HepG2 (cell line): ENCODE measurements at regions not wholly inside any gene's neighbourhood (a gene's known extent, or its start where the extent isn't known, plus 50 kb on each side); places are given as distances from the start of the nearest gene placed in this dataset.

Experiments
- ATAC-seq: fragments of 200-7000 bp; cut with Tn5 transposase; 3 replicates; pipeline ENCODE4 v1.9.1; 2020; ENCODE audit warnings: mild to moderate bottlenecking, moderate library complexity
- BruUV-seq: library from RNA; stranded (reverse); fragments of 400-500 nt; replicated peaks from 2 replicates; lab custom pipeline; 2021; lab: Mats Ljungman, UMichigan
- CTCF ChIA-PET: fragments of 300-600 bp; formaldehyde crosslinking; extraction: SDS; loops from one replicate; lab custom pipeline; 2021; ENCODE audit warnings: low total read pairs, inconsistent platforms, low intra/inter-chr PET ratio; lab: Yijun Ruan, JAX
- POLR2A ChIA-PET: fragments of 350-600 bp; sonication (Branson Sonifier 250); formaldehyde crosslinking; loops from one replicate; lab custom pipeline; 2020; ENCODE audit warnings: antibody characterized with exemption, inconsistent platforms; lab: Yijun Ruan, JAX
- DNase-seq: peaks from one replicate; pipeline ENCODE4 v3.0.0-alpha.2; 2015; ENCODE audit warnings: low spot score
- FAIRE-seq: peaks from 3 replicates; lab custom pipeline; 2011; peaks lifted over from hg19 to GRCh38; lab: Jason Lieb, UNC
- H2AFZ ChIP-seq: one replicate; pipeline ENCODE4 v1.6.1; 2011; ENCODE audit warnings: low read length, inconsistent platforms
- H3K27ac ChIP-seq: fragments of 300-600 bp; 3 replicates; pipeline ENCODE4 v1.8.0; 2011; ENCODE audit warnings: mixed run types, mild to moderate bottlenecking, mixed read lengths, low read length, inconsistent platforms; ENCODE audit not compliant: insufficient read depth; ENCODE audit errors: extremely low read length
- H3K27me3 ChIP-seq, 2 experiments: fragments of 200-600 bp in 1 of 2; 2 replicates in 1 of 2; 3 replicates in 1 of 2; pipeline versions ENCODE4 v1.6.0 to v1.8.0; 2011; ENCODE audit warnings: low read length in 2 of 2, mild to moderate bottlenecking in 2 of 2, moderate library complexity in 2 of 2, inconsistent platforms in 1 of 2; ENCODE audit not compliant: insufficient read depth in 2 of 2, control insufficient read depth in 1 of 2
- H3K36me3 ChIP-seq, 2 experiments: fragments of 200-600 bp in 1 of 2; replicated peaks in 1 of 2; 2 replicates in 1 of 2; 3 replicates in 1 of 2; pipeline versions ENCODE4 v1.5.1 to v1.8.0; 2011; ENCODE audit warnings: low read length in 2 of 2, inconsistent platforms in 1 of 2; ENCODE audit not compliant: insufficient read depth in 2 of 2, control insufficient read depth in 1 of 2
- H3K4me1 ChIP-seq: 2 replicates; pipeline ENCODE4 v1.5.1; 2012; ENCODE audit warnings: low read length, inconsistent platforms; ENCODE audit not compliant: insufficient read depth
- H3K4me2 ChIP-seq: 2 replicates; pipeline ENCODE4 v1.6.0; 2011; ENCODE audit warnings: low read depth, low read length, inconsistent platforms
- H3K4me3 ChIP-seq, 3 experiments: fragments of 200-600 bp in 1 of 3; sonication (generic), shearing (Covaris generic) in 1 of 3; replicated peaks in 1 of 3; 2 replicates each; pipeline ENCODE4 v1.5.1; 2011 to 2016; ENCODE audit warnings: low read length in 3 of 3, inconsistent platforms in 2 of 3, low read depth in 2 of 3, mild to moderate bottlenecking in 2 of 3, control low read depth in 1 of 3, mixed read lengths in 1 of 3; ENCODE audit not compliant: insufficient read depth in 1 of 3
- H3K79me2 ChIP-seq: one replicate; pipeline ENCODE4 v1.6.1; 2011; ENCODE audit warnings: low read length, inconsistent platforms; ENCODE audit not compliant: insufficient read depth
- H3K9ac ChIP-seq: 2 replicates; pipeline ENCODE4 v1.6.0; 2011; ENCODE audit warnings: mild to moderate bottlenecking, low read depth, low read length, inconsistent platforms; ENCODE audit not compliant: insufficient read depth
- H3K9me3 ChIP-seq: 2 replicates; pipeline ENCODE4 v1.5.1; 2012; ENCODE audit warnings: mild to moderate bottlenecking, low read length
- H4K20me1 ChIP-seq: 2 replicates; pipeline ENCODE4 v1.6.0; 2011; ENCODE audit warnings: inconsistent platforms, mild to moderate bottlenecking, low read length, moderate library complexity; ENCODE audit not compliant: insufficient read depth
- ATF4 ChIP-seq, 2 experiments: fragments of 450-650 bp in 1 of 2; sonication (generic) in 1 of 2; formaldehyde crosslinking; IDR thresholded peaks; 2 replicates each; pipeline versions ENCODE4 v1.5.0 to v1.8.0; 2020 to 2022; ENCODE audit warnings: mild to moderate bottlenecking in 1 of 2, missing genetic modification reagents in 1 of 2
- CENPT ChIP-seq: sonication (generic); formaldehyde crosslinking; IDR thresholded peaks from 2 replicates; pipeline ENCODE4 v1.8.0; 2022; ENCODE audit warnings: low read depth, mild to moderate bottlenecking, moderate library complexity, missing genetic modification reagents
- FOSL2 ChIP-seq: sonication (generic); formaldehyde crosslinking; IDR thresholded peaks from 2 replicates; pipeline ENCODE4 v1.4.0; 2020; ENCODE audit warnings: missing genetic modification reagents
- HBP1 ChIP-seq: IDR thresholded peaks from 2 replicates; pipeline ENCODE4 v1.6.1; 2016; ENCODE audit warnings: low read depth, control low read depth
- RCOR2 ChIP-seq: IDR thresholded peaks from 2 replicates; pipeline ENCODE4 v1.6.1; 2016; ENCODE audit warnings: missing biosample characterization, missing genetic modification reagents
- TBL1XR1 ChIP-seq: fragments of 150-350 bp; IDR thresholded peaks from 2 replicates; pipeline ENCODE4 v1.6.1; 2014; ENCODE audit warnings: borderline replicate concordance, low read length; ENCODE audit not compliant: partially characterized antibody
- ZNF180 ChIP-seq: sonication (generic); formaldehyde crosslinking; IDR thresholded peaks from 2 replicates; pipeline ENCODE4 v1.4.0; 2020; ENCODE audit warnings: low read depth, missing genetic modification reagents, borderline replicate concordance
- ZNF570 ChIP-seq: sonication (generic); formaldehyde crosslinking; IDR thresholded peaks from 2 replicates; pipeline ENCODE4 v1.4.0; 2020; ENCODE audit warnings: mild to moderate bottlenecking, missing genetic modification reagents, borderline replicate concordance
- ZNF724P ChIP-seq: sonication (generic); formaldehyde crosslinking; IDR thresholded peaks from 2 replicates; pipeline ENCODE4 v1.8.0; 2022; ENCODE audit warnings: missing genetic modification reagents, borderline replicate concordance
- WGBS: methylation state at CpG from one replicate; pipeline ENCODE4 v1.1.6; 2017; ENCODE audit warnings: low lambda C conversion rate; 5-methylcytosine and 5-hydroxymethylcytosine counted together
- in situ Hi-C: cut with HindIII; loops from 2 replicates; pipeline ENCODE4 v1.10.0; 2017; ENCODE audit warnings: low pct_unique_long_range_greater_than_20kb; ENCODE audit not compliant: extremely low pct_ligation_motif_present
- intact Hi-C: fragments of 100-400 bp; cut with micrococcal nuclease; formaldehyde crosslinking; loops from one replicate; pipeline ENCODE4 v1.10.0; 2022; ENCODE audit not compliant: unreplicated experiment
- TF ChIP-seq, protein P1 (sequence below): sonication (generic); formaldehyde crosslinking; IDR thresholded peaks from 2 replicates; pipeline ENCODE4 v1.5.1; 2020; ENCODE audit warnings: mild to moderate bottlenecking, moderate library complexity, missing genetic modification reagents

- TF ChIP-seq RCOR2 (CRISPR knock-in tag) (no peak), FOSL2 (CRISPR knock-in tag) (0 out of 2 replicates have a peak, but pooled peaks have one; percentile 12), CENPT (CRISPR knock-in tag) (no peak)
- FAIRE-seq = no peak
- no peak for DNase-seq
- Histone ChIP-seq H3K27ac (no peak overlapping the region), H3K4me1 (peaks cover 13% of the 10 kb centered on the region), H3K4me2 (no peak overlapping the region), H3K36me3 (no peaks in the 10 kb centered on the region), H3K9me3 (no peaks in the 10 kb centered on the region), H3K4me3 (no peak overlapping the region), H2AFZ (no peak overlapping the region), H3K79me2 (no peaks in the 10 kb centered on the region), H3K9ac (no peak overlapping the region), H3K27me3 (peaks cover 2 to 18% of the 10 kb centered on the region in 2 experiments; a peak in 3 of 5 replicates), H4K20me1 (no peaks in the 10 kb centered on the region)
- POLR2A ChIA-PET = no interaction called here
- intact Hi-C loops = no loop called here
- ATAC-seq = no peak
- BruUV-seq = no TSS peak
- CTCF ChIA-PET = no interaction called here
- in situ Hi-C loops = no loop called here
- 33% methylated on average over 3 of the region's 6 CpGs for WGBS
Measured at GRCh38 chr5:178785999-178786398, 55.5 kb upstream of the ZNF354A start.

- 2% methylated on average over 2 of the region's 2 CpGs for WGBS
- DNase-seq (no peak), ATAC-seq (no peak), FAIRE-seq (no peak)
- H3K27me3 ChIP-seq = peaks cover 2 to 23% of the 10 kb centered on the region in 2 experiments; a peak in 3 of 5 replicates
- no peaks in the 10 kb centered on the region for H3K36me3 ChIP-seq
- no peaks in the 10 kb centered on the region for H4K20me1 ChIP-seq
- TF ChIP-seq ZNF570 (CRISPR knock-in tag) (no peak), TBL1XR1 (no peak), ZNF724P (CRISPR knock-in tag) (no peak), ZNF180 (no peak), HBP1 (no peak), ATF4 (CRISPR knock-in tag; IDR thresholded peaks at IDR 0.05) (no peak)
- TF ChIP-seq, protein P1, sequence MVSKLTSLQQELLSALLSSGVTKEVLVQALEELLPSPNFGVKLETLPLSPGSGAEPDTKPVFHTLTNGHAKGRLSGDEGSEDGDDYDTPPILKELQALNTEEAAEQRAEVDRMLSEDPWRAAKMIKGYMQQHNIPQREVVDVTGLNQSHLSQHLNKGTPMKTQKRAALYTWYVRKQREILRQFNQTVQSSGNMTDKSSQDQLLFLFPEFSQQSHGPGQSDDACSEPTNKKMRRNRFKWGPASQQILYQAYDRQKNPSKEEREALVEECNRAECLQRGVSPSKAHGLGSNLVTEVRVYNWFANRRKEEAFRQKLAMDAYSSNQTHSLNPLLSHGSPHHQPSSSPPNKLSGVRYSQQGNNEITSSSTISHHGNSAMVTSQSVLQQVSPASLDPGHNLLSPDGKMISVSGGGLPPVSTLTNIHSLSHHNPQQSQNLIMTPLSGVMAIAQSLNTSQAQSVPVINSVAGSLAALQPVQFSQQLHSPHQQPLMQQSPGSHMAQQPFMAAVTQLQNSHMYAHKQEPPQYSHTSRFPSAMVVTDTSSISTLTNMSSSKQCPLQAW (CRISPR knock-in tag) = no peak
- no peak overlapping the region for H3K27ac ChIP-seq
- H3K4me1 ChIP-seq = peaks cover 15% of the 10 kb centered on the region
- ChIA-PET CTCF (no interaction called here), POLR2A (no interaction called here)
- H2AFZ ChIP-seq = no peak overlapping the region
- no peaks in the 10 kb centered on the region for H3K9me3 ChIP-seq
- H3K4me3 ChIP-seq = no peak overlapping the region
- intact Hi-C loops (no loop called here), in situ Hi-C loops (no loop called here)
- H3K9ac ChIP-seq = no peak overlapping the region
- BruUV-seq = no TSS peak
- no peak overlapping the region for H3K4me2 ChIP-seq
- H3K79me2 ChIP-seq = no peaks in the 10 kb centered on the region
Measured at GRCh38 chr5:178784391-178784790, 53.9 kb upstream of the ZNF354A start.
